CD8-positive, alpha-beta memory T cell (primary cell): ENCODE measurements at regions not wholly inside any gene's neighbourhood (a gene's known extent, or its start where the extent isn't known, plus 50 kb on each side); places are given as distances from the start of the nearest gene placed in this dataset.
"Not testable (repeated sequence)": the region's sequence is repeated elsewhere in the genome, so short reads cannot be mapped to it uniquely, and the experiment has no call there.

Source experiments
- CTCF ChIA-PET: fragments of 350-600 bp; sonication (Branson Sonifier 250); formaldehyde crosslinking; loops from one replicate; lab custom pipeline; 2021; ENCODE audit warnings: antibody characterized with exemption; lab: Charles Lee
- POLR2A ChIA-PET: fragments of 350-600 bp; sonication (Branson Sonifier 250); formaldehyde crosslinking; loops from one replicate; lab custom pipeline; 2021; ENCODE audit warnings: antibody characterized with exemption; lab: Charles Lee
- DNase-seq, 5 donors: peaks; one replicate each; pipeline versions ENCODE4 v3.0.0 to v3.0.0-alpha.2; 2020 to 2022; ENCODE audit warnings: mixed read lengths in 1 of 5
- H3K27ac ChIP-seq: one replicate; pipeline ENCODE4 v1.7.0; 2013; ENCODE audit warnings: low read depth, mild to moderate bottlenecking, low read length, moderate library complexity
- H3K27me3 ChIP-seq: 2 replicates; pipeline ENCODE4 v1.7.0; 2013; ENCODE audit warnings: low read length, mild to moderate bottlenecking; ENCODE audit not compliant: insufficient read depth, poor library complexity, severe bottlenecking
- H3K36me3 ChIP-seq: 2 replicates; pipeline ENCODE4 v1.7.0; 2013; ENCODE audit warnings: mild to moderate bottlenecking, low read length, moderate library complexity; ENCODE audit not compliant: insufficient read depth
- H3K4me1 ChIP-seq: 2 replicates; pipeline ENCODE4 v1.7.0; 2013; ENCODE audit warnings: mild to moderate bottlenecking, low read length, moderate library complexity; ENCODE audit not compliant: insufficient read depth
- H3K4me3 ChIP-seq: 2 replicates; pipeline ENCODE4 v1.7.0; 2013; ENCODE audit warnings: mild to moderate bottlenecking, low read length
- H3K9me3 ChIP-seq: 2 replicates; pipeline ENCODE4 v1.7.0; 2013; ENCODE audit warnings: mild to moderate bottlenecking, low read length
- H3K27ac Mint-ChIP-seq, 8 donors: one replicate each; pipeline ENCODE4 v1.8.0; 2020 to 2021; ENCODE audit warnings: mixed read lengths in 8 of 8, mild to moderate bottlenecking in 6 of 8, inconsistent platforms in 3 of 8, moderate library complexity in 3 of 8
- H3K27me3 Mint-ChIP-seq, 2 donors: one replicate each; pipeline ENCODE4 v1.8.0; 2020 to 2021; ENCODE audit warnings: mixed read lengths in 2 of 2, mild to moderate bottlenecking in 1 of 2, moderate library complexity in 1 of 2
- H3K36me3 Mint-ChIP-seq, 3 donors: one replicate each; pipeline ENCODE4 v1.8.0; 2020 to 2021; ENCODE audit warnings: mixed read lengths in 3 of 3, inconsistent platforms in 1 of 3, mild to moderate bottlenecking in 1 of 3
- H3K4me1 Mint-ChIP-seq, 3 donors: one replicate each; pipeline ENCODE4 v1.8.0; 2020 to 2021; ENCODE audit warnings: mixed read lengths in 3 of 3, inconsistent platforms in 1 of 3, mild to moderate bottlenecking in 1 of 3
- H3K4me3 Mint-ChIP-seq, 7 donors: one replicate each; pipeline ENCODE4 v1.8.0; 2020 to 2021; ENCODE audit warnings: mixed read lengths in 7 of 7, mild to moderate bottlenecking in 6 of 7, moderate library complexity in 4 of 7, inconsistent platforms in 2 of 7
- H3K9me3 Mint-ChIP-seq, 5 donors: one replicate each; pipeline ENCODE4 v1.8.0; 2020 to 2022; ENCODE audit warnings: mixed read lengths in 5 of 5, mild to moderate bottlenecking in 3 of 5, moderate library complexity in 2 of 5, inconsistent platforms in 1 of 5

- H3K9me3 Mint-ChIP-seq = no peaks in the 10 kb centered on the region
- H3K27ac Mint-ChIP-seq = no peak overlapping the region
- H3K27me3 ChIP-seq = peaks cover 9% of the 10 kb centered on the region
- CTCF ChIA-PET = no interaction called here
- no peak for DNase-seq
- no peaks in the 10 kb centered on the region for H3K9me3 ChIP-seq
- H3K4me3 ChIP-seq = no peak overlapping the region
- POLR2A ChIA-PET = no interaction called here
- no peaks in the 10 kb centered on the region for H3K4me1 ChIP-seq
- peaks cover 0 to 2% (median 0%) of the 10 kb centered on the region in 3 donors for H3K36me3 Mint-ChIP-seq
- H3K36me3 ChIP-seq = no peaks in the 10 kb centered on the region
- H3K27me3 Mint-ChIP-seq = peaks cover 32 to 38% of the 10 kb centered on the region in 2 donors
- H3K27ac ChIP-seq = no peak overlapping the region
- no peaks in the 10 kb centered on the region for H3K4me1 Mint-ChIP-seq
- H3K4me3 Mint-ChIP-seq = no peak overlapping the region
Measured at GRCh38 chr11:122559734-122560382, 95.7 kb upstream of the UBASH3B start.

GRCh38 chr11:122559218-122559617, 96.3 kb upstream of the UBASH3B start:
- H3K36me3 ChIP-seq, H3K4me1 ChIP-seq, H3K36me3 Mint-ChIP-seq, POLR2A ChIA-PET, H3K4me1 Mint-ChIP-seq, CTCF ChIA-PET, H3K4me3 Mint-ChIP-seq, H3K9me3 Mint-ChIP-seq, H3K9me3 ChIP-seq, H3K27me3 ChIP-seq, DNase-seq, H3K4me3 ChIP-seq, H3K27ac ChIP-seq, H3K27ac Mint-ChIP-seq: not testable (repeated sequence)
- peaks cover 32 to 38% of the 10 kb centered on the region in 2 donors for H3K27me3 Mint-ChIP-seq

GRCh38 chr11:122557163-122557562, 98.4 kb upstream of the UBASH3B start:
- H3K4me1 Mint-ChIP-seq, H3K9me3 Mint-ChIP-seq, H3K4me1 ChIP-seq, CTCF ChIA-PET, DNase-seq, H3K36me3 ChIP-seq, POLR2A ChIA-PET, H3K9me3 ChIP-seq, H3K27ac ChIP-seq, H3K27me3 ChIP-seq, H3K27ac Mint-ChIP-seq, H3K4me3 ChIP-seq, H3K36me3 Mint-ChIP-seq: not testable (repeated sequence)
- Mint-ChIP-seq H3K27me3 (peaks cover 17 to 24% of the 10 kb centered on the region in 2 donors), H3K4me3 (peak overlapping the region in 2 of 7 donors; percentile 4 to 43)

GRCh38 chr11:122556605-122557004, 98.9 kb upstream of the UBASH3B start:
- Mint-ChIP-seq H3K27ac (no peak overlapping the region), H3K9me3 (no peaks in the 10 kb centered on the region), H3K27me3 (peaks cover 17 to 23% of the 10 kb centered on the region in 2 donors), H3K4me1 (no peaks in the 10 kb centered on the region), H3K4me3 (peak overlapping the region in 2 of 7 donors; percentile 8 to 41), H3K36me3 (peaks cover 0 to 2% (median 0%) of the 10 kb centered on the region in 3 donors)
- Histone ChIP-seq H3K4me3 (no peak overlapping the region), H3K27ac (no peak overlapping the region), H3K4me1 (no peaks in the 10 kb centered on the region), H3K27me3 (peaks cover 9% of the 10 kb centered on the region), H3K36me3 (no peaks in the 10 kb centered on the region), H3K9me3 (no peaks in the 10 kb centered on the region)
- CTCF ChIA-PET = no interaction called here
- DNase-seq = peak in 2 of 5 donors; percentile 6 to 11
- POLR2A ChIA-PET = no interaction called here

- H3K4me1 ChIP-seq = no peaks in the 10 kb centered on the region
- CTCF ChIA-PET = no interaction called here
- Mint-ChIP-seq H3K4me1 (no peaks in the 10 kb centered on the region), H3K9me3 (peaks cover 39 to 55% (median 49%) of the 10 kb centered on the region in 5 donors), H3K27me3 (peaks cover 4 to 19% of the 10 kb centered on the region in 2 donors), H3K36me3 (no peaks in the 10 kb centered on the region), H3K27ac (no peak overlapping the region), H3K4me3 (no peak overlapping the region)
- no peaks in the 10 kb centered on the region for H3K36me3 ChIP-seq
- H3K4me3 ChIP-seq = no peak overlapping the region
- H3K27me3 ChIP-seq = no peaks in the 10 kb centered on the region
- POLR2A ChIA-PET = no interaction called here
- no peak overlapping the region for H3K27ac ChIP-seq
- H3K9me3 ChIP-seq = peaks cover 6% of the 10 kb centered on the region
- no peak for DNase-seq
Measured at GRCh38 chr11:122538060-122538459, 117.5 kb upstream of the UBASH3B start.

GRCh38 chr11:122524898-122525297, 130.6 kb upstream of the UBASH3B start:
- POLR2A ChIA-PET = no interaction called here
- Histone ChIP-seq H3K27me3 (no peaks in the 10 kb centered on the region), H3K4me1 (no peaks in the 10 kb centered on the region), H3K4me3 (no peak overlapping the region), H3K9me3 (no peaks in the 10 kb centered on the region), H3K27ac (no peak overlapping the region), H3K36me3 (no peaks in the 10 kb centered on the region)
- DNase-seq = no peak
- H3K36me3 Mint-ChIP-seq = no peaks in the 10 kb centered on the region
- CTCF ChIA-PET = no interaction called here
- no peak overlapping the region for H3K27ac Mint-ChIP-seq
- H3K27me3 Mint-ChIP-seq = peaks cover 14 to 60% of the 10 kb centered on the region in 2 donors
- H3K4me3 Mint-ChIP-seq = no peak overlapping the region
- H3K9me3 Mint-ChIP-seq = peaks cover 0 to 7% (median 0%) of the 10 kb centered on the region in 5 donors
- no peaks in the 10 kb centered on the region for H3K4me1 Mint-ChIP-seq

- no peak overlapping the region for H3K4me3 Mint-ChIP-seq
- ChIA-PET CTCF (no interaction called here), POLR2A (no interaction called here)
- Histone ChIP-seq H3K4me3 (no peak overlapping the region), H3K27me3 (no peaks in the 10 kb centered on the region), H3K27ac (no peak overlapping the region), H3K9me3 (no peaks in the 10 kb centered on the region), H3K36me3 (no peaks in the 10 kb centered on the region), H3K4me1 (no peaks in the 10 kb centered on the region)
- DNase-seq = no peak
- H3K36me3 Mint-ChIP-seq = no peaks in the 10 kb centered on the region
- H3K4me1 Mint-ChIP-seq = no peaks in the 10 kb centered on the region
- no peak overlapping the region for H3K27ac Mint-ChIP-seq
- H3K27me3 Mint-ChIP-seq = peaks cover 14 to 57% of the 10 kb centered on the region in 2 donors
- H3K9me3 Mint-ChIP-seq = peaks cover 0 to 7% (median 0%) of the 10 kb centered on the region in 5 donors
Measured at GRCh38 chr11:122523846-122524805, 131.4 kb upstream of the UBASH3B start.

GRCh38 chr11:122521626-122522025, 133.9 kb upstream of the UBASH3B start:
- no peaks in the 10 kb centered on the region for H3K4me1 ChIP-seq
- no peak for DNase-seq
- no peak overlapping the region for H3K4me3 ChIP-seq
- Mint-ChIP-seq H3K27me3 (peaks cover 5 to 46% of the 10 kb centered on the region in 2 donors), H3K4me1 (no peaks in the 10 kb centered on the region), H3K36me3 (no peaks in the 10 kb centered on the region), H3K27ac (no peak overlapping the region), H3K9me3 (no peaks in the 10 kb centered on the region), H3K4me3 (no peak overlapping the region)
- H3K27me3 ChIP-seq = no peaks in the 10 kb centered on the region
- no peak overlapping the region for H3K27ac ChIP-seq
- no peaks in the 10 kb centered on the region for H3K36me3 ChIP-seq
- no peaks in the 10 kb centered on the region for H3K9me3 ChIP-seq
- ChIA-PET CTCF (no interaction called here), POLR2A (no interaction called here)
